Neural progenitor cell (in vitro differentiated cells): ENCODE measurements at regions not wholly inside any gene's neighbourhood (a gene's known extent, or its start where the extent isn't known, plus 50 kb on each side); places are given as distances from the start of the nearest gene placed in this dataset.

ENCODE experiments used
- DNase-seq: peaks from one replicate; pipeline ENCODE4 v3.0.0-alpha.2; 2016; ENCODE audit warnings: low spot score
- H2AFZ ChIP-seq: fragments of 200-600 bp; sonication (generic); replicated peaks from 2 replicates; pipeline ENCODE4 v1.6.1; 2016; ENCODE audit warnings: antibody characterized with exemption
- H3F3A ChIP-seq: fragments of 200-600 bp; sonication (generic); 2 replicates; pipeline ENCODE4 v1.6.1; 2016; ENCODE audit warnings: antibody characterized with exemption, low read depth
- H3K27ac ChIP-seq: fragments of 200-600 bp; sonication (generic); 2 replicates; pipeline ENCODE4 v1.5.1; 2016; ENCODE audit warnings: mild to moderate bottlenecking
- H3K27me3 ChIP-seq: fragments of 200-600 bp; sonication (generic); 2 replicates; pipeline ENCODE4 v1.6.1; 2016; ENCODE audit warnings: mild to moderate bottlenecking, moderate library complexity
- H3K36me3 ChIP-seq: fragments of 200-600 bp; sonication (generic); 2 replicates; pipeline ENCODE4 v1.5.1; 2016
- H3K4me1 ChIP-seq: fragments of 200-600 bp; sonication (generic); 2 replicates; pipeline ENCODE4 v1.6.1; 2016; ENCODE audit warnings: mixed run types
- H3K4me2 ChIP-seq: fragments of 200-600 bp; sonication (generic); 2 replicates; pipeline ENCODE4 v1.6.1; 2016
- H3K4me3 ChIP-seq: fragments of 200-600 bp; sonication (generic); 2 replicates; pipeline ENCODE4 v1.5.1; 2016
- H3K79me2 ChIP-seq: fragments of 200-600 bp; sonication (generic); 2 replicates; pipeline ENCODE4 v1.6.1; 2016; ENCODE audit warnings: low read depth
- H3K9ac ChIP-seq: fragments of 200-600 bp; sonication (generic); 2 replicates; pipeline ENCODE4 v1.6.1; 2016
- H3K9me3 ChIP-seq: fragments of 200-600 bp; sonication (generic); 2 replicates; pipeline ENCODE4 v1.5.1; 2016; ENCODE audit warnings: low read depth
- H4K20me1 ChIP-seq: fragments of 200-600 bp; sonication (generic); 2 replicates; pipeline ENCODE4 v1.6.1; 2016; ENCODE audit warnings: low read depth
- H3K27ac Mint-ChIP-seq: 3 replicates; pipeline ENCODE4 v1.8.0; 2021; ENCODE audit warnings: mixed read lengths
- H3K27me3 Mint-ChIP-seq: 2 replicates; pipeline ENCODE4 v1.8.0; 2022; ENCODE audit warnings: low read depth, mild to moderate bottlenecking, inconsistent platforms, moderate library complexity, mixed read lengths; ENCODE audit not compliant: insufficient read depth
- H3K36me3 Mint-ChIP-seq: 3 replicates; pipeline ENCODE4 v1.8.0; 2021; ENCODE audit warnings: mixed read lengths
- H3K4me1 Mint-ChIP-seq: 3 replicates; pipeline ENCODE4 v1.8.0; 2021; ENCODE audit warnings: mixed read lengths
- H3K4me3 Mint-ChIP-seq: 3 replicates; pipeline ENCODE4 v1.8.0; 2021; ENCODE audit warnings: mild to moderate bottlenecking, moderate library complexity, mixed read lengths
- H3K9me3 Mint-ChIP-seq: 3 replicates; pipeline ENCODE4 v1.8.0; 2020; ENCODE audit warnings: mixed read lengths
- CTCF ChIP-seq: fragments of 200-600 bp; sonication (generic); IDR thresholded peaks from 2 replicates; pipeline ENCODE4 v1.5.1; 2017; ENCODE audit warnings: antibody characterized with exemption, mild to moderate bottlenecking
- EZH2 ChIP-seq: fragments of 200-600 bp; sonication (generic); IDR thresholded peaks from 2 replicates; pipeline ENCODE4 v1.6.1; 2017; ENCODE audit warnings: antibody characterized with exemption, mild to moderate bottlenecking, moderate library complexity
- EZH2phosphoT487 ChIP-seq: fragments of 200-600 bp; sonication (generic); IDR thresholded peaks from 2 replicates; pipeline ENCODE4 v1.6.1; 2017; ENCODE audit warnings: antibody characterized with exemption

GRCh38 chr16:65922923-65923322 lies 443.6 kb upstream of the CDH5 start:
- no peaks in the 10 kb centered on the region for H3K9me3 ChIP-seq
- no peak overlapping the region for H3K4me2 ChIP-seq
- DNase-seq = no peak
- no peak overlapping the region for H3K4me3 Mint-ChIP-seq
- H3K27me3 Mint-ChIP-seq = peaks cover 2% of the 10 kb centered on the region
- H3K9ac ChIP-seq = no peak overlapping the region
- H3K36me3 Mint-ChIP-seq = no peaks in the 10 kb centered on the region
- H3K36me3 ChIP-seq = no peaks in the 10 kb centered on the region
- H3K27ac Mint-ChIP-seq = no peak overlapping the region
- TF ChIP-seq CTCF (no peak), EZH2 (no peak), EZH2phosphoT487 (no peak)
- no peak overlapping the region for H3K27ac ChIP-seq
- H3K79me2 ChIP-seq = no peaks in the 10 kb centered on the region
- no peaks in the 10 kb centered on the region for H3F3A ChIP-seq
- H4K20me1 ChIP-seq = no peaks in the 10 kb centered on the region
- no peak overlapping the region for H3K4me3 ChIP-seq
- H2AFZ ChIP-seq = no peak overlapping the region
- H3K9me3 Mint-ChIP-seq = peaks cover 3% of the 10 kb centered on the region
- H3K27me3 ChIP-seq = no peaks in the 10 kb centered on the region
- no peaks in the 10 kb centered on the region for H3K4me1 ChIP-seq
- H3K4me1 Mint-ChIP-seq = peaks cover 13% of the 10 kb centered on the region

GRCh38 chr16:65919986-65920376 lies 446.5 kb upstream of the CDH5 start:
- TF ChIP-seq EZH2 = no peak
- no peak for TF ChIP-seq EZH2phosphoT487
- no peak for TF ChIP-seq CTCF
- Mint-ChIP-seq H3K27ac (no peak overlapping the region), H3K36me3 (no peaks in the 10 kb centered on the region), H3K4me1 (peaks cover 13% of the 10 kb centered on the region), H3K4me3 (no peak overlapping the region), H3K27me3 (peaks cover 2% of the 10 kb centered on the region), H3K9me3 (no peaks in the 10 kb centered on the region)
- Histone ChIP-seq H3K4me3 (no peak overlapping the region), H3K27ac (no peak overlapping the region), H3K9me3 (no peaks in the 10 kb centered on the region), H4K20me1 (no peaks in the 10 kb centered on the region), H3K4me1 (no peaks in the 10 kb centered on the region), H3F3A (no peaks in the 10 kb centered on the region), H3K9ac (no peak overlapping the region), H3K79me2 (no peaks in the 10 kb centered on the region), H3K36me3 (no peaks in the 10 kb centered on the region), H2AFZ (no peak overlapping the region), H3K27me3 (no peaks in the 10 kb centered on the region), H3K4me2 (no peak overlapping the region)
- DNase-seq = no peak

- Histone ChIP-seq H3K27ac (no peak overlapping the region), H3K4me2 (no peak overlapping the region), H3K4me3 (no peak overlapping the region), H3K4me1 (no peaks in the 10 kb centered on the region), H3K79me2 (no peaks in the 10 kb centered on the region), H2AFZ (peak overlapping the region; percentile 2), H3K9ac (no peak overlapping the region), H3K27me3 (no peaks in the 10 kb centered on the region), H3F3A (no peaks in the 10 kb centered on the region), H3K36me3 (no peaks in the 10 kb centered on the region), H3K9me3 (no peaks in the 10 kb centered on the region), H4K20me1 (no peaks in the 10 kb centered on the region)
- peak overlapping the region; percentile 93 for H3K27ac Mint-ChIP-seq
- peaks cover 13% of the 10 kb centered on the region for H3K4me1 Mint-ChIP-seq
- H3K27me3 Mint-ChIP-seq = peaks cover 2% of the 10 kb centered on the region
- no peak for TF ChIP-seq EZH2
- no peak for TF ChIP-seq EZH2phosphoT487
- TF ChIP-seq CTCF = no peak
- DNase-seq = no peak
- no peaks in the 10 kb centered on the region for H3K36me3 Mint-ChIP-seq
- peak overlapping the region; percentile 71 for H3K4me3 Mint-ChIP-seq
- no peaks in the 10 kb centered on the region for H3K9me3 Mint-ChIP-seq
These were observed 447.1 kb upstream of the CDH5 start for GRCh38 chr16:65919145-65919985.
